ENCODE measurements at regions not wholly inside any gene's neighbourhood (a gene's known extent, or its start where the extent isn't known, plus 50 kb on each side); places are given as distances from the start of the nearest gene placed in this dataset.
"Not testable (repeated sequence)": the region's sequence is repeated elsewhere in the genome, so short reads cannot be mapped to it uniquely, and the experiment has no call there.

GRCh38 chr3:198138205-198138604, 178.2 kb downstream of the LMLN start:
- TF ChIP-seq CTCF, POLR2A (IDR thresholded peaks at IDR 0.05): not testable (repeated sequence)
